Hippocampal formation (tissue), 2 donors: ENCODE measurements at regions not wholly inside any gene's neighbourhood (a gene's known extent, or its start where the extent isn't known, plus 50 kb on each side); places are given as distances from the start of the nearest gene placed in this dataset.
A peak's percentile ranks its signal among the peaks of the same experiment; 100 is the strongest.

Experiments
- DNase-seq, 2 donors: peaks; one replicate each; lab custom pipeline; 2025; lab: John Stamatoyannopoulos, UW

GRCh38 chr21:28751176-28751575 lies 241.5 kb downstream of the LTN1 start:
- DNase-seq, result no peak

- DNase-seq, result no peak
Observed at GRCh38 chr21:28750565-28750964, 242.1 kb downstream of the LTN1 start.

GRCh38 chr21:28749536-28749935 lies 243.1 kb downstream of the LTN1 start:
- DNase-seq, result no peak

- DNase-seq, result no peak
Observed at GRCh38 chr21:28747464-28747863, 245.2 kb downstream of the LTN1 start.

GRCh38 chr21:28746166-28746565 lies 246.5 kb downstream of the LTN1 start:
- no peak for DNase-seq

GRCh38 chr21:28745131-28746016 lies 247.3 kb downstream of the LTN1 start:
- peak; percentile 64 to 92 for DNase-seq

GRCh38 chr21:28743723-28744122 lies 249.0 kb downstream of the LTN1 start:
- DNase-seq, result no peak

GRCh38 chr21:28742527-28742926 lies 250.2 kb downstream of the LTN1 start:
- peak in 1 of 2 donors; percentile 18 for DNase-seq

GRCh38 chr21:28740125-28740524 lies 252.6 kb downstream of the LTN1 start:
- DNase-seq, result no peak

GRCh38 chr21:28738882-28739281 lies 253.8 kb downstream of the LTN1 start:
- no peak for DNase-seq

GRCh38 chr21:28738420-28738704 lies 254.3 kb downstream of the LTN1 start:
- no peak for DNase-seq

- DNase-seq, result no peak
Observed at GRCh38 chr21:28737674-28738419, 254.8 kb downstream of the LTN1 start.

- DNase-seq, result no peak
Observed at GRCh38 chr21:28734522-28735175, 258.0 kb downstream of the LTN1 start.

GRCh38 chr21:28731700-28732321 lies 260.9 kb downstream of the LTN1 start:
- no peak for DNase-seq

GRCh38 chr21:28729887-28730286 lies 262.8 kb downstream of the LTN1 start:
- no peak for DNase-seq

GRCh38 chr21:28727809-28728208 lies 264.9 kb downstream of the LTN1 start:
- no peak for DNase-seq

- no peak for DNase-seq
Observed at GRCh38 chr21:28725396-28725795, 267.3 kb downstream of the LTN1 start.

GRCh38 chr21:28723646-28724045 lies 269.0 kb downstream of the LTN1 start:
- no peak for DNase-seq

GRCh38 chr21:28719723-28720122 lies 273.0 kb downstream of the LTN1 start:
- DNase-seq, result no peak

- DNase-seq, result no peak
Observed at GRCh38 chr21:28714777-28715464, 277.8 kb downstream of the LTN1 start.

GRCh38 chr21:28712411-28712810 lies 280.3 kb downstream of the LTN1 start:
- DNase-seq, result no peak

- DNase-seq, result no peak
Observed at GRCh38 chr21:28705616-28706015, 287.1 kb downstream of the LTN1 start.
